DOHH2 (cell line): ENCODE measurements at regions not wholly inside any gene's neighbourhood (a gene's known extent, or its start where the extent isn't known, plus 50 kb on each side); places are given as distances from the start of the nearest gene placed in this dataset.

Experiments used
- H3F3A ChIP-seq: fragments of 200-600 bp; sonication (generic), shearing (Covaris generic); 2 replicates; pipeline ENCODE4 v1.6.0; 2016; ENCODE audit warnings: antibody characterized with exemption, mild to moderate bottlenecking; ENCODE audit not compliant: control insufficient read depth, insufficient read depth
- H3K27ac ChIP-seq: fragments of 200-600 bp; sonication (generic); 2 replicates; pipeline ENCODE4 v1.5.1; 2014; ENCODE audit warnings: low read depth, mild to moderate bottlenecking, low read length, moderate library complexity
- H3K27me3 ChIP-seq: fragments of 200-600 bp; sonication (generic); 2 replicates; pipeline ENCODE4 v1.6.1; 2014; ENCODE audit warnings: mild to moderate bottlenecking, low read length, mixed read lengths; ENCODE audit not compliant: control insufficient read depth
- H3K36me3 ChIP-seq: fragments of 200-600 bp; sonication (generic); 2 replicates; pipeline ENCODE4 v1.6.1; 2014; ENCODE audit warnings: mild to moderate bottlenecking, low read length, moderate library complexity, mixed read lengths; ENCODE audit not compliant: control insufficient read depth
- H3K4me1 ChIP-seq: fragments of 200-600 bp; sonication (generic); 2 replicates; pipeline ENCODE4 v1.6.1; 2014; ENCODE audit warnings: mild to moderate bottlenecking, low read length, mixed read lengths; ENCODE audit not compliant: control insufficient read depth
- H3K4me2 ChIP-seq: fragments of 200-600 bp; sonication (generic); 2 replicates; pipeline ENCODE4 v1.6.0; 2014; ENCODE audit warnings: mild to moderate bottlenecking, low read length, moderate library complexity
- H3K4me3 ChIP-seq: fragments of 200-600 bp; sonication (generic); 2 replicates; pipeline ENCODE4 v1.5.1; 2014; ENCODE audit warnings: mild to moderate bottlenecking, low read length, mixed read lengths
- H3K79me2 ChIP-seq: fragments of 200-600 bp; sonication (generic); 2 replicates; pipeline ENCODE4 v1.6.1; 2014; ENCODE audit warnings: mild to moderate bottlenecking, low read length, mixed read lengths; ENCODE audit not compliant: control insufficient read depth
- H3K9me2 ChIP-seq: fragments of 200-600 bp; sonication (generic); replicated peaks from 2 replicates; pipeline ENCODE4 v1.6.1; 2014; ENCODE audit warnings: mild to moderate bottlenecking, low read length, mixed read lengths; ENCODE audit not compliant: control insufficient read depth
- H3K9me3 ChIP-seq: fragments of 200-600 bp; sonication (generic); 2 replicates; pipeline ENCODE4 v1.6.1; 2014; ENCODE audit warnings: antibody characterized with exemption, low read length, mixed read lengths; ENCODE audit not compliant: control insufficient read depth, insufficient read depth
- H4K20me1 ChIP-seq: fragments of 200-600 bp; sonication (generic); 2 replicates; pipeline ENCODE4 v1.6.0; 2014; ENCODE audit warnings: low read depth, mild to moderate bottlenecking, antibody characterized with exemption, low read length, moderate library complexity; ENCODE audit not compliant: control insufficient read depth, insufficient read depth
- CTCF ChIP-seq: fragments of 200-600 bp; sonication (generic); IDR thresholded peaks from one replicate; pipeline ENCODE4 v1.5.1; 2014; ENCODE audit warnings: antibody characterized with exemption, mild to moderate bottlenecking, low read depth, low read length; ENCODE audit not compliant: poor library complexity, severe bottlenecking
- EZH2phosphoT487 ChIP-seq: fragments of 200-600 bp; sonication (generic); IDR thresholded peaks from 2 replicates; pipeline ENCODE4 v1.6.1; 2017; ENCODE audit warnings: borderline replicate concordance, mild to moderate bottlenecking, antibody characterized with exemption, low read length, moderate library complexity, mixed read lengths

- no peaks in the 10 kb centered on the region for H3K4me1 ChIP-seq
- TF ChIP-seq CTCF (no peak), EZH2phosphoT487 (no peak)
- H3K4me2 ChIP-seq: no peak overlapping the region
- no peaks in the 10 kb centered on the region for H3K27me3 ChIP-seq
- no peak overlapping the region for H3K27ac ChIP-seq
- H3F3A ChIP-seq: no peaks in the 10 kb centered on the region
- H3K4me3 ChIP-seq: no peak overlapping the region
- no peaks in the 10 kb centered on the region for H3K9me2 ChIP-seq
- no peaks in the 10 kb centered on the region for H3K79me2 ChIP-seq
- H3K36me3 ChIP-seq: no peaks in the 10 kb centered on the region
- no peaks in the 10 kb centered on the region for H4K20me1 ChIP-seq
- H3K9me3 ChIP-seq: no peaks in the 10 kb centered on the region
Observed at GRCh38 chr14:104353221-104353920, 215.0 kb downstream of the KIF26A start.

DNA sequence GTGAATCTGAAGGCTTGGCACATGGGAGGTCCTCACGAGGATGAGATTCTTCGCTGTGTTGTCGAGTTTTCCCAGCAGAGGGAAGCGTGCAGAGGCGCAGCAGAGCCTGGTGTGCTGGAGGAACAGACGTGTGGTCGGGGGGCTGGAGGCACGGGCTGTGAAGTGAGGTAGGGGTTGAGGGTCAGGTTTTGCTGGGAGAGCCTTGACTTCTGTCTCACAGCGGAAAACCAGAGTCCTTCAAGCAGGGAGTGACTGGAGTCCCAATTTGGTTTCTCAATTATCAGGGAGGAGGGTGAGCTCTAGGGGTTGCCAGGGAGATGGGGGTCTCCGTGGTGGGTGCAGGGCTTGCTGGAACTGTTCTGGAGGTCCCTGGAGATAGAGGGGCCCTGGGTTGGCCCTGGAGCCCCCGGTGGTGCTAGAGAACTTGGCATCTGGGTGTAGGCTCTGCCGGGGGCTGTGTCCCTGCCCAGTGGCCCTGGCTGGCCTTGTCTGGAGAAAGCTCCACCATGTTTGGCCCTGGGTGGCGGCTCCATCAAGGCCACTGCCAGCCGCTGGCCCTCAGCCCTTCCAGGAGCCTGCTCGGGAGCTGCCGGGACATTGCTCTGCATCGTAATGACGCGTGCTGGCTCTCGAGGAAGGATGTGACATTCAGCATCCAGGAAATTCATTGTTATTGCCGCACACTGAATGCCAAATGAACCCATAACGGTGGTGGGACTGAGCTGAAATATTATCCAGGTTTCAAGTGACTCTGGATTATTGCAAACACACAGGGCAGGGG, 215.7 kb downstream of the KIF26A start:
- H3K9me2 ChIP-seq: no peaks in the 10 kb centered on the region
- TF ChIP-seq EZH2phosphoT487 (no peak), CTCF (no peak)
- no peaks in the 10 kb centered on the region for H3K79me2 ChIP-seq
- H3K4me1 ChIP-seq: no peaks in the 10 kb centered on the region
- no peak overlapping the region for H3K27ac ChIP-seq
- H3K27me3 ChIP-seq: no peaks in the 10 kb centered on the region
- no peaks in the 10 kb centered on the region for H3K9me3 ChIP-seq
- no peak overlapping the region for H3K4me2 ChIP-seq
- H3K4me3 ChIP-seq: no peak overlapping the region
- H3K36me3 ChIP-seq: no peaks in the 10 kb centered on the region
- H4K20me1 ChIP-seq: no peaks in the 10 kb centered on the region
- H3F3A ChIP-seq: no peaks in the 10 kb centered on the region

DNA sequence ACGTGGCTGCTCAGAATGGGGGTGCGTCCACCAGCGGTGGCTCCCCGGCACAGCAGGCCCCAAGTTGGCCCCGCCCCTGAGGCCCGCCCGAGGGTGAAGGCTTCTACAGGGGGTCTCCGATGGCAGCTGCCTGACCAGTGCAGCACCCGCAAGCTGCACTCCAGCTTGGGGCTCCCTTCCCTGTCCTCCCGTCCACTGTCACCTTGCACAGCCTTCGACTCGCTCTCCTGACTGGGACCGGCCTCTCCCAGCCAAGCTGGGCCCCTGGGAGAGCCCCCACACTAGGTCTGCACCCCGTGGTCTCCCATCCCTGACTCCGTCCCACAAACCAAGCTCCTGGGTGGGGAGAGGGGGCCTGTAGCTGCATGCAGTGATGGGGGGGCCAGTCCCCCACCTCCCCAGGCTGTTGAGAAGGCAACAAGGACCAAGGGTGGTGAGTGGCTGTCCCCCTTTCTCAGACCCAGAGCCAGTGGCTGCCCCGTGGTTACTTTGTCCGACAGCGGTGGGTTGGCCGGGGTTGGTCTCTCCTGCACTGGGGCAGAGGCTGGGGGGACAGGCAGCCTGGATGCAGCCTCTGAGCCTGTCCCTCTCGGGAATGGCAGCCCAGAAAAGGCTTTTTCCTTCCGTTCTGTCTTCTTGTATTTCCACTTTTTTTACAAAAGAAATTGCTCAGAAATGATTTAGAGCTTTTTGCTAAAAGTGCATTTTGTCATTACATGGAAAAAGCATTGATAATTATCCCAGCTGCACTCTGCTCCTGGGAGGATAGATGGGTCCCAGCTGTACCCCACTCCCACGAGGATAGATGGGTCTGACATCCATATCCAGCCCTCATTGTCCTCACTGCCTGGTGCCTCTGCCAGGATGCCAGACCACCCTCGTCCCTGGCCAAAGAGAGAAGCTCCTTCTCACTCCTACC, 217.0 kb downstream of the KIF26A start:
- TF ChIP-seq EZH2phosphoT487: no peak
- no peak for TF ChIP-seq CTCF
- no peaks in the 10 kb centered on the region for H3K9me3 ChIP-seq
- H3K4me3 ChIP-seq: no peak overlapping the region
- no peaks in the 10 kb centered on the region for H3F3A ChIP-seq
- no peaks in the 10 kb centered on the region for H3K9me2 ChIP-seq
- no peak overlapping the region for H3K4me2 ChIP-seq
- no peaks in the 10 kb centered on the region for H3K79me2 ChIP-seq
- H3K27ac ChIP-seq: no peak overlapping the region
- no peaks in the 10 kb centered on the region for H3K27me3 ChIP-seq
- H3K36me3 ChIP-seq: no peaks in the 10 kb centered on the region
- no peaks in the 10 kb centered on the region for H4K20me1 ChIP-seq
- no peaks in the 10 kb centered on the region for H3K4me1 ChIP-seq
